ENCODE measurements at regions not wholly inside any gene's neighbourhood (a gene's known extent, or its start where the extent isn't known, plus 50 kb on each side); places are given as distances from the start of the nearest gene placed in this dataset.
"Not testable (repeated sequence)": the region's sequence is repeated elsewhere in the genome, so short reads cannot be mapped to it uniquely, and the experiment has no call there.

DNA sequence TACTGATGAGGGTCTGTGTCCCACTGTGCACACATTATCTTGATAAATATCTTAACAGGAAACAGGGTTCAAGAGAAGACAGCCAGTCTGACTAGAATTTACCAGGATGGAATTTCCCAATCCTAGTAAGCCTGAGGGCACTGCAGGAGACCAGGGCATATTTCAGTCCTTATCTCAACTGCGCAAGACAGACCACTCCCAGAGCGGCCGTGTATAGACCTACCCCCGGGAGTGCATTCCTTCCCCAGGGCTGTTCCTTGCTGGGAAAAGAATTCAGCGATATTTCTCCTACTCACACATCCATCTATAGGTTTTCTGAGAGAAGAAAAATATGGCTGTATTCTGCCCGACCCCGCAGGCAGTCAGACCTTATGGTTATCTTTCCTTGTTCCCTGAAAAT, 191.3 kb downstream of the DKK1 start:
- H3K4ac ChIP-seq (ENCODE audit: low read depth, low read length); H4K91ac ChIP-seq (ENCODE audit: insufficient read depth, low read depth, low read length); H2BK15ac ChIP-seq (ENCODE audit: low read depth, low read length); H3K9me3 ChIP-seq (ENCODE audit: control insufficient read depth, insufficient read depth, low read length); H3K14ac ChIP-seq (replicated peaks; ENCODE audit: low read depth, low read length); H3K27ac ChIP-seq (ENCODE audit: insufficient read depth, low read length); H3K27me3 ChIP-seq (ENCODE audit: control insufficient read depth, insufficient read depth, low read length); H2AK9ac ChIP-seq (replicated peaks; ENCODE audit: low read depth, low read length, poor library complexity); H3K18ac ChIP-seq (ENCODE audit: low read depth, low read length); H2AFZ ChIP-seq (replicated peaks; ENCODE audit: low read length, poor library complexity); H3K4me3 ChIP-seq (ENCODE audit: insufficient read depth, low read depth, low read length); H4K8ac ChIP-seq (ENCODE audit: low read depth in 2 of 2, low read length in 2 of 2); H2BK120ac ChIP-seq (ENCODE audit: low read depth, low read length); ATAC-seq (ENCODE audit: low read depth); H3K9me1 ChIP-seq (ENCODE audit: insufficient read depth, low read length); H3K9ac ChIP-seq (ENCODE audit: low read depth, low read length); H3K56ac ChIP-seq (ENCODE audit: extremely low read depth, insufficient read depth, low read length); CTCF ChIA-PET; H4K20me1 ChIP-seq (ENCODE audit: insufficient read depth, low read length); intact Hi-C loops (cut with micrococcal nuclease); H4K5ac ChIP-seq (ENCODE audit: low read depth, low read length); BruUV-seq (replicated peaks); H3K4me1 ChIP-seq (ENCODE audit: control insufficient read depth, insufficient read depth, low read length); POLR2A ChIA-PET (ENCODE audit: unreplicated experiment); H2BK5ac ChIP-seq (ENCODE audit: low read depth, low read length, poor library complexity, severe bottlenecking); H3K4me2 ChIP-seq (ENCODE audit: low read depth, low read length); H3K79me1 ChIP-seq (ENCODE audit: low read depth in 1 of 2, low read length in 2 of 2); H2BK20ac ChIP-seq (ENCODE audit: low read depth, low read length); dilution Hi-C loops (cut with HindIII; ENCODE audit: low sequenced_read_pairs, unreplicated experiment); H3K23ac ChIP-seq (ENCODE audit: low read depth, low read length); H3K36me3 ChIP-seq (ENCODE audit: control insufficient read depth, insufficient read depth, low read length); H2AK5ac ChIP-seq (ENCODE audit: low read depth, low read length); DNase-seq; in situ Hi-C loops (cut with MboI; ENCODE audit: low sequenced_read_pairs): not testable (repeated sequence)
- no CpG with 5 or more reads among the region's 7 CpGs for WGBS, 2 experiments (ENCODE audit: extremely low coverage in 2 of 2, insufficient read length in 1 of 2)

Measured in IMR-90 (cell line).